WTC11 (cell line): ENCODE measurements at regions not wholly inside any gene's neighbourhood (a gene's known extent, or its start where the extent isn't known, plus 50 kb on each side); places are given as distances from the start of the nearest gene placed in this dataset.

Experiments
- ATAC-seq: fragments of 200-7000 bp; cut with Tn5 transposase; 2 replicates; pipeline ENCODE4 v1.10.0; 2021; ENCODE audit warnings: mild to moderate bottlenecking, moderate library complexity
- CTCF ChIA-PET: fragments of 300-600 bp; sonication (Branson Sonifier 250); formaldehyde crosslinking; loops from one replicate; lab custom pipeline; 2021; ENCODE audit warnings: antibody characterized with exemption; lab: Charles Lee
- POLR2A ChIA-PET: fragments of 350-600 bp; sonication (Branson Sonifier 250); formaldehyde crosslinking; loops from one replicate; lab custom pipeline; 2021; ENCODE audit warnings: antibody characterized with exemption; lab: Charles Lee
- DNase-seq: peaks from one replicate; pipeline ENCODE4 v3.0.0; 2021; ENCODE audit warnings: low spot score
- H3K27ac Mint-ChIP-seq: 2 replicates; pipeline ENCODE4 v1.8.0; 2021; ENCODE audit warnings: mixed read lengths
- H3K27me3 Mint-ChIP-seq: 2 replicates; pipeline ENCODE4 v1.8.0; 2021; ENCODE audit warnings: low read depth, mild to moderate bottlenecking, moderate library complexity, mixed read lengths
- H3K36me3 Mint-ChIP-seq: 2 replicates; pipeline ENCODE4 v1.8.0; 2021; ENCODE audit warnings: mixed read lengths
- H3K4me1 Mint-ChIP-seq: 2 replicates; pipeline ENCODE4 v1.8.0; 2022; ENCODE audit warnings: mixed read lengths
- H3K4me3 Mint-ChIP-seq: 2 replicates; pipeline ENCODE4 v1.8.0; 2021; ENCODE audit warnings: mild to moderate bottlenecking, moderate library complexity, mixed read lengths
- H3K9me3 Mint-ChIP-seq: 2 replicates; pipeline ENCODE4 v1.8.0; 2021; ENCODE audit warnings: mixed read lengths
- ATF1 ChIP-seq: sonication (generic); formaldehyde crosslinking; IDR thresholded peaks from 2 replicates; pipeline ENCODE4 v1.8.1; 2023; ENCODE audit warnings: mild to moderate bottlenecking, moderate library complexity, missing genetic modification reagents
- CBFB ChIP-seq: sonication (generic); formaldehyde crosslinking; IDR thresholded peaks from 2 replicates; pipeline ENCODE4 v1.8.1; 2022; ENCODE audit warnings: mild to moderate bottlenecking, low read depth, missing genetic modification reagents
- FOXP1 ChIP-seq: sonication (generic); formaldehyde crosslinking; IDR thresholded peaks from 2 replicates; pipeline ENCODE4 v1.8.0; 2022; ENCODE audit warnings: missing genetic modification reagents, mild to moderate bottlenecking, moderate library complexity, borderline replicate concordance
- GABPB1 ChIP-seq: sonication (generic); formaldehyde crosslinking; IDR thresholded peaks from 2 replicates; pipeline ENCODE4 v1.8.1; 2023; ENCODE audit warnings: mild to moderate bottlenecking, missing genetic modification reagents
- JAZF1 ChIP-seq: fragments of 250-450 bp; sonication (Bioruptor Pico); IDR thresholded peaks from 2 replicates; pipeline ENCODE4 v1.9.0; 2021; ENCODE audit warnings: moderate library complexity, mild to moderate bottlenecking, inconsistent platforms
- MXD4 ChIP-seq: fragments of 250-450 bp; sonication (Bioruptor Pico); IDR thresholded peaks from 2 replicates; pipeline ENCODE4 v1.8.0; 2021; ENCODE audit warnings: mild to moderate bottlenecking, moderate library complexity, borderline replicate concordance
- MYBL2 ChIP-seq: sonication (generic); formaldehyde crosslinking; IDR thresholded peaks from 2 replicates; pipeline ENCODE4 v1.8.1; 2023; ENCODE audit warnings: mild to moderate bottlenecking, moderate library complexity, missing genetic modification reagents
- NFATC4 ChIP-seq: fragments of 250-450 bp; sonication (Bioruptor Pico); IDR thresholded peaks from 2 replicates; pipeline ENCODE4 v1.9.0; 2021; ENCODE audit warnings: mild to moderate bottlenecking
- PRRX2 ChIP-seq: fragments of 250-450 bp; sonication (Bioruptor Pico); IDR thresholded peaks from 2 replicates; pipeline ENCODE4 v1.8.0; 2021; ENCODE audit warnings: mild to moderate bottlenecking
- RELA ChIP-seq: sonication (generic); formaldehyde crosslinking; IDR thresholded peaks from 2 replicates; pipeline ENCODE4 v1.8.1; 2022; ENCODE audit warnings: missing genetic modification reagents, mild to moderate bottlenecking, borderline replicate concordance
- SOX15 ChIP-seq: fragments of 250-450 bp; sonication (Bioruptor Pico); IDR thresholded peaks from 2 replicates; pipeline ENCODE4 v1.9.0; 2021; ENCODE audit warnings: mild to moderate bottlenecking
- ZNF121 ChIP-seq: sonication (generic); formaldehyde crosslinking; IDR thresholded peaks from 2 replicates; pipeline ENCODE4 v1.8.0; 2023; ENCODE audit warnings: missing genetic modification reagents
- ZNF416 ChIP-seq: fragments of 250-450 bp; sonication (Bioruptor Pico); IDR thresholded peaks from 2 replicates; pipeline ENCODE4 v1.9.0; 2021; ENCODE audit warnings: mild to moderate bottlenecking, inconsistent platforms
- ZNF671 ChIP-seq: fragments of 250-450 bp; sonication (Bioruptor Pico); IDR thresholded peaks from 2 replicates; pipeline ENCODE4 v1.8.0; 2021; ENCODE audit warnings: mild to moderate bottlenecking
- TF ChIP-seq, protein P1 (sequence below): sonication (generic); formaldehyde crosslinking; IDR thresholded peaks from 2 replicates; pipeline ENCODE4 v1.8.1; 2022; ENCODE audit warnings: low read depth, missing genetic modification reagents, borderline replicate concordance
- TF ChIP-seq, protein P2 (sequence below): sonication (generic); formaldehyde crosslinking; conservative IDR thresholded peaks from 2 replicates; pipeline ENCODE4 v1.8.1; 2023; ENCODE audit warnings: mild to moderate bottlenecking, low read depth, missing genetic modification reagents, moderate library complexity
- TF ChIP-seq, protein P3 (sequence below): fragments of 250-450 bp; sonication (Bioruptor Pico); IDR thresholded peaks from 2 replicates; pipeline ENCODE4 v2.1.2; 2022; ENCODE audit warnings: mild to moderate bottlenecking, moderate library complexity
- TF ChIP-seq, protein P4 (sequence below): sonication (generic); formaldehyde crosslinking; IDR thresholded peaks from 2 replicates; pipeline ENCODE4 v1.8.0; 2022; ENCODE audit warnings: mild to moderate bottlenecking, missing genetic modification reagents
- TF ChIP-seq, protein P5 (sequence below): sonication (generic); formaldehyde crosslinking; IDR thresholded peaks from 2 replicates; pipeline ENCODE4 v1.8.1; 2022; ENCODE audit warnings: mild to moderate bottlenecking, missing genetic modification reagents, moderate library complexity, borderline replicate concordance
- TF ChIP-seq, protein P6 (sequence below): fragments of 250-450 bp; sonication (Bioruptor Pico); conservative IDR thresholded peaks from 2 replicates; pipeline ENCODE4 v1.9.0; 2021; ENCODE audit warnings: mild to moderate bottlenecking
- TF ChIP-seq, protein P7 (sequence below): sonication (generic); formaldehyde crosslinking; IDR thresholded peaks from 2 replicates; pipeline ENCODE4 v1.8.0; 2022; ENCODE audit warnings: mild to moderate bottlenecking, missing genetic modification reagents
- TF ChIP-seq, protein P8 (sequence below): sonication (generic); formaldehyde crosslinking; IDR thresholded peaks from 2 replicates; pipeline ENCODE4 v1.8.1; 2023; ENCODE audit warnings: mild to moderate bottlenecking, missing genetic modification reagents
- TF ChIP-seq, protein P9 (sequence below): sonication (generic); formaldehyde crosslinking; IDR thresholded peaks from 2 replicates; pipeline ENCODE4 v1.8.1; 2022; ENCODE audit warnings: low read depth, mild to moderate bottlenecking, moderate library complexity, missing genetic modification reagents, borderline replicate concordance

DNA sequence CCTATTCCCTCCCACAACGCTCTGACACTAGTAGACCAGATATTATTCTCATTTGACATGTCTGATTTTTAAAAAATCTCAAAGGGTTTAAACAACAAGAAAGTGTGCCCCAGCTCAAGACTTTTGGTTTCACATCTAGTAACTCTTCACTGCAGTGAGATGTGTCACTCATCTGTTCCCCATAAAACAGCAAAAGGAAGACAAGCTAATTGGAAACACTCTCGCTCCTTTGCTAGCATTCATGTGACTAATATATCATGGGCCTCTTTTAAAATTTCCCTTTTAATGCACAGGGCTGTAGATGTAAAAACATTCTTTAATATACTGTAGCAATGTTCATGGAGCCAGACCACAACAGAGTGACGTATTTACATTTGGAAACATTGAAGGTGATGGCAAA is 372.6 kb downstream of the ZNF608 start (continued):
- TF ChIP-seq, protein P1, sequence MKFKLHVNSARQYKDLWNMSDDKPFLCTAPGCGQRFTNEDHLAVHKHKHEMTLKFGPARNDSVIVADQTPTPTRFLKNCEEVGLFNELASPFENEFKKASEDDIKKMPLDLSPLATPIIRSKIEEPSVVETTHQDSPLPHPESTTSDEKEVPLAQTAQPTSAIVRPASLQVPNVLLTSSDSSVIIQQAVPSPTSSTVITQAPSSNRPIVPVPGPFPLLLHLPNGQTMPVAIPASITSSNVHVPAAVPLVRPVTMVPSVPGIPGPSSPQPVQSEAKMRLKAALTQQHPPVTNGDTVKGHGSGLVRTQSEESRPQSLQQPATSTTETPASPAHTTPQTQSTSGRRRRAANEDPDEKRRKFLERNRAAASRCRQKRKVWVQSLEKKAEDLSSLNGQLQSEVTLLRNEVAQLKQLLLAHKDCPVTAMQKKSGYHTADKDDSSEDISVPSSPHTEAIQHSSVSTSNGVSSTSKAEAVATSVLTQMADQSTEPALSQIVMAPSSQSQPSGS (CRISPR knock-in tag): no peak
- TF ChIP-seq MXD4 (CRISPR knock-in tag) (no peak), ATF1 (CRISPR knock-in tag) (no peak), FOXP1 (CRISPR knock-in tag) (no peak), ZNF121 (CRISPR knock-in tag) (no peak), RELA (CRISPR knock-in tag) (no peak), SOX15 (CRISPR knock-in tag) (no peak), MYBL2 (CRISPR knock-in tag) (no peak)
- TF ChIP-seq, protein P2, sequence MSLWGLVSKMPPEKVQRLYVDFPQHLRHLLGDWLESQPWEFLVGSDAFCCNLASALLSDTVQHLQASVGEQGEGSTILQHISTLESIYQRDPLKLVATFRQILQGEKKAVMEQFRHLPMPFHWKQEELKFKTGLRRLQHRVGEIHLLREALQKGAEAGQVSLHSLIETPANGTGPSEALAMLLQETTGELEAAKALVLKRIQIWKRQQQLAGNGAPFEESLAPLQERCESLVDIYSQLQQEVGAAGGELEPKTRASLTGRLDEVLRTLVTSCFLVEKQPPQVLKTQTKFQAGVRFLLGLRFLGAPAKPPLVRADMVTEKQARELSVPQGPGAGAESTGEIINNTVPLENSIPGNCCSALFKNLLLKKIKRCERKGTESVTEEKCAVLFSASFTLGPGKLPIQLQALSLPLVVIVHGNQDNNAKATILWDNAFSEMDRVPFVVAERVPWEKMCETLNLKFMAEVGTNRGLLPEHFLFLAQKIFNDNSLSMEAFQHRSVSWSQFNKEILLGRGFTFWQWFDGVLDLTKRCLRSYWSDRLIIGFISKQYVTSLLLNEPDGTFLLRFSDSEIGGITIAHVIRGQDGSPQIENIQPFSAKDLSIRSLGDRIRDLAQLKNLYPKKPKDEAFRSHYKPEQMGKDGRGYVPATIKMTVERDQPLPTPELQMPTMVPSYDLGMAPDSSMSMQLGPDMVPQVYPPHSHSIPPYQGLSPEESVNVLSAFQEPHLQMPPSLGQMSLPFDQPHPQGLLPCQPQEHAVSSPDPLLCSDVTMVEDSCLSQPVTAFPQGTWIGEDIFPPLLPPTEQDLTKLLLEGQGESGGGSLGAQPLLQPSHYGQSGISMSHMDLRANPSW: no peak
- TF ChIP-seq, protein P3, sequence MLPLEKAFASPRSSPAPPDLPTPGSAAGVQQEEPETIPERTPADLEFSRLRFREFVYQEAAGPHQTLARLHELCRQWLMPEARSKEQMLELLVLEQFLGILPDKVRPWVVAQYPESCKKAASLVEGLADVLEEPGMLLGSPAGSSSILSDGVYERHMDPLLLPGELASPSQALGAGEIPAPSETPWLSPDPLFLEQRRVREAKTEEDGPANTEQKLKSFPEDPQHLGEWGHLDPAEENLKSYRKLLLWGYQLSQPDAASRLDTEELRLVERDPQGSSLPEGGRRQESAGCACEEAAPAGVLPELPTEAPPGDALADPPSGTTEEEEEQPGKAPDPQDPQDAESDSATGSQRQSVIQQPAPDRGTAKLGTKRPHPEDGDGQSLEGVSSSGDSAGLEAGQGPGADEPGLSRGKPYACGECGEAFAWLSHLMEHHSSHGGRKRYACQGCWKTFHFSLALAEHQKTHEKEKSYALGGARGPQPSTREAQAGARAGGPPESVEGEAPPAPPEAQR (CRISPR knock-in tag): no peak
- TF ChIP-seq, protein P4, sequence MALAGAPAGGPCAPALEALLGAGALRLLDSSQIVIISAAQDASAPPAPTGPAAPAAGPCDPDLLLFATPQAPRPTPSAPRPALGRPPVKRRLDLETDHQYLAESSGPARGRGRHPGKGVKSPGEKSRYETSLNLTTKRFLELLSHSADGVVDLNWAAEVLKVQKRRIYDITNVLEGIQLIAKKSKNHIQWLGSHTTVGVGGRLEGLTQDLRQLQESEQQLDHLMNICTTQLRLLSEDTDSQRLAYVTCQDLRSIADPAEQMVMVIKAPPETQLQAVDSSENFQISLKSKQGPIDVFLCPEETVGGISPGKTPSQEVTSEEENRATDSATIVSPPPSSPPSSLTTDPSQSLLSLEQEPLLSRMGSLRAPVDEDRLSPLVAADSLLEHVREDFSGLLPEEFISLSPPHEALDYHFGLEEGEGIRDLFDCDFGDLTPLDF: no peak
- TF ChIP-seq, protein P5, sequence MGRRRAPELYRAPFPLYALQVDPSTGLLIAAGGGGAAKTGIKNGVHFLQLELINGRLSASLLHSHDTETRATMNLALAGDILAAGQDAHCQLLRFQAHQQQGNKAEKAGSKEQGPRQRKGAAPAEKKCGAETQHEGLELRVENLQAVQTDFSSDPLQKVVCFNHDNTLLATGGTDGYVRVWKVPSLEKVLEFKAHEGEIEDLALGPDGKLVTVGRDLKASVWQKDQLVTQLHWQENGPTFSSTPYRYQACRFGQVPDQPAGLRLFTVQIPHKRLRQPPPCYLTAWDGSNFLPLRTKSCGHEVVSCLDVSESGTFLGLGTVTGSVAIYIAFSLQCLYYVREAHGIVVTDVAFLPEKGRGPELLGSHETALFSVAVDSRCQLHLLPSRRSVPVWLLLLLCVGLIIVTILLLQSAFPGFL (CRISPR knock-in tag): no peak

DNA sequence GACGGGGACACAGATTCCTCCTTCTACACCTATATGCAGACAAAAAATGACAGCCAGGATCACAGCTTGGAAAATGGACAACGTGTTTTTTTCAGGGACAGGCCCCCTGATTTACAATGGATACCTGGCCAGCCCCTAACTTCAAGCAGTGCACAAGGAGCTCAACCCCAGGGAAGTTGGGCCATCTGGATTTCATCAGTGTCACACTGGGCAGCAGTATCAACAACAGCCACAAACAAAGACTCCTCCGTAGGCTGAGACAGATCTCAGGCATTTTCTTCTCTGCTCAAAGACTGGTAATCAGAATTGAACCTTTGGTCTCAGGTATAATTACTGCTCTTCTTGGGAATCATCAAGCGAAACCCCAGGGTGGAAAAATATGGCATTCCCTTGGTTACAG is 374.0 kb downstream of the ZNF608 start:
- Mint-ChIP-seq H3K27me3 (no peaks in the 10 kb centered on the region; the same call in 1 of the 2 replicates), H3K36me3 (peaks cover 9% of the 10 kb centered on the region; the same call in 1 of the 2 replicates), H3K4me1 (no peaks in the 10 kb centered on the region; the same call in none of the 2 replicates), H3K27ac (no peak overlapping the region), H3K9me3 (peaks cover 25% of the 10 kb centered on the region), H3K4me3 (no peak overlapping the region)
- ChIA-PET POLR2A (no interaction called here), CTCF (no interaction called here)
- DNase-seq (no peak), ATAC-seq (no peak)
- TF ChIP-seq CBFB (CRISPR knock-in tag): no peak
- TF ChIP-seq, protein P6, sequence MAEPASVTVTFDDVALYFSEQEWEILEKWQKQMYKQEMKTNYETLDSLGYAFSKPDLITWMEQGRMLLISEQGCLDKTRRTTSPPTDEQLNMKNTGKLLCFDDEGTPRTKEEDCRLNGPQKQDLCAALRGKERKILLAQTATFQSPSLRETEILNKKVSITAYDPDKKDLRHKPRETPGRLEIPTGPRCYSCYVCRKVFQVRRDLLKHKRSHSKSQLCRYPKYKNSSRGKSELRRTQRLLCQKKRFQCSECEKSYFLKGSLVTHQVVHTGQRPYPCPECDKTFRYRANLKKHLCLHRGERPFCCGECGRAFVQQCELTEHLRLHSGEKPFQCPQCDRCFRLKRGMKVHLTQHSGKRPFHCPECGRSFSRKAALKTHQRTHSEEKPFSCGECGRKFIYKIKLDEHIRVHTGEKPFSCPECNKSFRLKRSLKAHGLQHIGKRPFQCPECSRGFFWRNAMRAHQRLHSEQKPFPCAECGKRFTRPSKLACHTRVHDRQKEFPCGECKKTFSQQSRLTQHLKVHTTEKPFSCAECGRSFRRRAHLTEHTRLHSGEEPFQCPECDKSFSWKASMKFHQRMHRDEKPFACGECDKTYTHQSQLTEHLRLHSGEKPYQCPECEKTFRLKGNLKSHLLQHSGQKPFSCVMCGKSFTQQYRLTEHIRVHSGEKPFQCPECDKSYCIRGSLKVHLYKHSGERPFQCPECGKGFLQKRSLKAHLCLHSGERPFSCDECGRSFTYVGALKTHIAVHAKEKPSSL (CRISPR knock-in tag): no peak
- TF ChIP-seq MYBL2 (CRISPR knock-in tag): no peak
- no peak for TF ChIP-seq PRRX2 (CRISPR knock-in tag)
- no peak for TF ChIP-seq ZNF416 (CRISPR knock-in tag)
- no peak for TF ChIP-seq ZNF671
- no peak for TF ChIP-seq RELA (CRISPR knock-in tag)
- no peak for TF ChIP-seq NFATC4 (CRISPR knock-in tag)
- TF ChIP-seq, protein P7, sequence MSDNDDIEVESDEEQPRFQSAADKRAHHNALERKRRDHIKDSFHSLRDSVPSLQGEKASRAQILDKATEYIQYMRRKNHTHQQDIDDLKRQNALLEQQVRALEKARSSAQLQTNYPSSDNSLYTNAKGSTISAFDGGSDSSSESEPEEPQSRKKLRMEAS (CRISPR knock-in tag): no peak
- no peak for TF ChIP-seq JAZF1 (CRISPR knock-in tag)
- TF ChIP-seq, protein P8, sequence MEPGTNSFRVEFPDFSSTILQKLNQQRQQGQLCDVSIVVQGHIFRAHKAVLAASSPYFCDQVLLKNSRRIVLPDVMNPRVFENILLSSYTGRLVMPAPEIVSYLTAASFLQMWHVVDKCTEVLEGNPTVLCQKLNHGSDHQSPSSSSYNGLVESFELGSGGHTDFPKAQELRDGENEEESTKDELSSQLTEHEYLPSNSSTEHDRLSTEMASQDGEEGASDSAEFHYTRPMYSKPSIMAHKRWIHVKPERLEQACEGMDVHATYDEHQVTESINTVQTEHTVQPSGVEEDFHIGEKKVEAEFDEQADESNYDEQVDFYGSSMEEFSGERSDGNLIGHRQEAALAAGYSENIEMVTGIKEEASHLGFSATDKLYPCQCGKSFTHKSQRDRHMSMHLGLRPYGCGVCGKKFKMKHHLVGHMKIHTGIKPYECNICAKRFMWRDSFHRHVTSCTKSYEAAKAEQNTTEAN (CRISPR knock-in tag): no peak
- TF ChIP-seq GABPB1 (CRISPR knock-in tag): no peak
- TF ChIP-seq, protein P9, sequence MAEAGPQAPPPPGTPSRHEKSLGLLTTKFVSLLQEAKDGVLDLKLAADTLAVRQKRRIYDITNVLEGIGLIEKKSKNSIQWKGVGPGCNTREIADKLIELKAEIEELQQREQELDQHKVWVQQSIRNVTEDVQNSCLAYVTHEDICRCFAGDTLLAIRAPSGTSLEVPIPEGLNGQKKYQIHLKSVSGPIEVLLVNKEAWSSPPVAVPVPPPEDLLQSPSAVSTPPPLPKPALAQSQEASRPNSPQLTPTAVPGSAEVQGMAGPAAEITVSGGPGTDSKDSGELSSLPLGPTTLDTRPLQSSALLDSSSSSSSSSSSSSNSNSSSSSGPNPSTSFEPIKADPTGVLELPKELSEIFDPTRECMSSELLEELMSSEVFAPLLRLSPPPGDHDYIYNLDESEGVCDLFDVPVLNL (CRISPR knock-in tag): no peak
